GM12878 (cell line): ENCODE measurements at regions not wholly inside any gene's neighbourhood (a gene's known extent, or its start where the extent isn't known, plus 50 kb on each side); places are given as distances from the start of the nearest gene placed in this dataset.

Experiments
- CEBPZ ChIP-seq: fragments of 150-350 bp; IDR thresholded peaks from 2 replicates; pipeline ENCODE4 v1.6.1; 2016; ENCODE audit warnings: low read depth, low read length
- EGR1 ChIP-seq, 2 experiments: IDR thresholded peaks; 1 replicate in 1 of 2; 2 replicates in 1 of 2; pipeline ENCODE4 v1.6.1; 2011 to 2012; ENCODE audit warnings: low read depth in 2 of 2, low read length in 2 of 2, borderline replicate concordance in 1 of 2, mild to moderate bottlenecking in 1 of 2, moderate library complexity in 1 of 2
- FOXK2 ChIP-seq: fragments of 450-650 bp; IDR thresholded peaks from 2 replicates; pipeline ENCODE4 v1.6.1; 2017; ENCODE audit warnings: mild to moderate bottlenecking, moderate library complexity
- MTA3 ChIP-seq: IDR thresholded peaks from 2 replicates; pipeline ENCODE4 v1.6.1; 2012; ENCODE audit warnings: low read length, inconsistent platforms, borderline replicate concordance
- NFYA ChIP-seq: IDR thresholded peaks from 2 replicates; pipeline ENCODE4 v1.6.1; 2011; ENCODE audit warnings: low read depth, mild to moderate bottlenecking, low read length, improper control_type of control experiment, borderline replicate concordance
- PAX8 ChIP-seq: fragments of 450-650 bp; IDR thresholded peaks from 2 replicates; pipeline ENCODE4 v1.6.1; 2017; ENCODE audit warnings: mild to moderate bottlenecking, moderate library complexity
- RBBP5 ChIP-seq: fragments of 200-600 bp; sonication (generic); conservative IDR thresholded peaks from 2 replicates; pipeline ENCODE4 v1.6.1; 2016
- ZNF217 ChIP-seq: fragments of 450-650 bp; IDR thresholded peaks from 2 replicates; pipeline ENCODE4 v1.6.1; 2017; ENCODE audit warnings: antibody characterized with exemption, mild to moderate bottlenecking
- TF ChIP-seq, protein P1 (sequence below): fragments of 450-650 bp; IDR thresholded peaks from 2 replicates; pipeline ENCODE4 v1.6.1; 2018; ENCODE audit warnings: borderline replicate concordance, mild to moderate bottlenecking; ENCODE audit not compliant: partially characterized antibody
- TF ChIP-seq, protein P2 (sequence below): fragments of 450-650 bp; conservative IDR thresholded peaks from 2 replicates; pipeline ENCODE4 v1.6.1; 2017; ENCODE audit warnings: mild to moderate bottlenecking, moderate library complexity
- TF ChIP-seq, protein P3 (sequence below): fragments of 450-650 bp; IDR thresholded peaks from 2 replicates; pipeline ENCODE4 v1.6.1; 2018; ENCODE audit warnings: mild to moderate bottlenecking, low read depth, moderate library complexity; ENCODE audit not compliant: partially characterized antibody

DNA sequence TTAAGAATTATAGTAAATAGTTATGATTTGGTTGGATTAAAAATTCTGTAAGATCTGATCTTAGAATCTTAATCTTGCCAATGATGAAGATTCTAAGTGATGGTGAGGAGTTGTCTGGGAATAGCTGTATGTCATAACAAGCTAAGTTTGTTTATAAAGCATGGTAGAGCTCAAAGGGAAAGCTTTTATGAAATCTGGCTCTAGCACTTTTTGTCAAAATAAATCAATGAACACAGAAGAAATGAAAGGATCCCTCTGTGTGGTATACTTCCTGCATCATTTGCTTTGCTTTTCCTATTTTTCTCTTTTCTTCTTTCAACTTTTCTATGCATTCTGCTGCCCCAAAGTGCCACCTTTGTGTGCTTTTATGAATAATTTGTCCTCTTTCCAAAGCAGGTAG is 193.5 kb upstream of the FAT1 start (continued):
- TF ChIP-seq CEBPZ (no peak), PAX8 (no peak), FOXK2 (no peak), NFYA (no peak), EGR1 (IDR thresholded peaks at IDR 0.05; ENCODE audit: borderline replicate concordance in 1 of 2, low read depth in 2 of 2, low read length in 2 of 2) (no peak), ZNF217 (no peak), MTA3 (no peak), RBBP5 (no peak)
- TF ChIP-seq, protein P1, sequence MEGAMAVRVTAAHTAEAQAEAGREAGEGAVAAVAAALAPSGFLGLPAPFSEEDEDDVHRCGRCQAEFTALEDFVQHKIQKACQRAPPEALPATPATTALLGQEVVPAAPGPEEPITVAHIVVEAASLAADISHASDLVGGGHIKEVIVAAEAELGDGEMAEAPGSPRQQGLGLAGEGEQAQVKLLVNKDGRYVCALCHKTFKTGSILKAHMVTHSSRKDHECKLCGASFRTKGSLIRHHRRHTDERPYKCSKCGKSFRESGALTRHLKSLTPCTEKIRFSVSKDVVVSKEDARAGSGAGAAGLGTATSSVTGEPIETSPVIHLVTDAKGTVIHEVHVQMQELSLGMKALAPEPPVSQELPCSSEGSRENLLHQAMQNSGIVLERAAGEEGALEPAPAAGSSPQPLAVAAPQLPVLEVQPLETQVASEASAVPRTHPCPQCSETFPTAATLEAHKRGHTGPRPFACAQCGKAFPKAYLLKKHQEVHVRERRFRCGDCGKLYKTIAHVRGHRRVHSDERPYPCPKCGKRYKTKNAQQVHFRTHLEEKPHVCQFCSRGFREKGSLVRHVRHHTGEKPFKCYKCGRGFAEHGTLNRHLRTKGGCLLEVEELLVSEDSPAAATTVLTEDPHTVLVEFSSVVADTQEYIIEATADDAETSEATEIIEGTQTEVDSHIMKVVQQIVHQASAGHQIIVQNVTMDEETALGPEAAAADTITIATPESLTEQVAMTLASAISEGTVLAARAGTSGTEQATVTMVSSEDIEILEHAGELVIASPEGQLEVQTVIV: no peak
- TF ChIP-seq, protein P2, sequence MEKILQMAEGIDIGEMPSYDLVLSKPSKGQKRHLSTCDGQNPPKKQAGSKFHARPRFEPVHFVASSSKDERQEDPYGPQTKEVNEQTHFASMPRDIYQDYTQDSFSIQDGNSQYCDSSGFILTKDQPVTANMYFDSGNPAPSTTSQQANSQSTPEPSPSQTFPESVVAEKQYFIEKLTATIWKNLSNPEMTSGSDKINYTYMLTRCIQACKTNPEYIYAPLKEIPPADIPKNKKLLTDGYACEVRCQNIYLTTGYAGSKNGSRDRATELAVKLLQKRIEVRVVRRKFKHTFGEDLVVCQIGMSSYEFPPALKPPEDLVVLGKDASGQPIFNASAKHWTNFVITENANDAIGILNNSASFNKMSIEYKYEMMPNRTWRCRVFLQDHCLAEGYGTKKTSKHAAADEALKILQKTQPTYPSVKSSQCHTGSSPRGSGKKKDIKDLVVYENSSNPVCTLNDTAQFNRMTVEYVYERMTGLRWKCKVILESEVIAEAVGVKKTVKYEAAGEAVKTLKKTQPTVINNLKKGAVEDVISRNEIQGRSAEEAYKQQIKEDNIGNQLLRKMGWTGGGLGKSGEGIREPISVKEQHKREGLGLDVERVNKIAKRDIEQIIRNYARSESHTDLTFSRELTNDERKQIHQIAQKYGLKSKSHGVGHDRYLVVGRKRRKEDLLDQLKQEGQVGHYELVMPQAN: no peak
- TF ChIP-seq, protein P3, sequence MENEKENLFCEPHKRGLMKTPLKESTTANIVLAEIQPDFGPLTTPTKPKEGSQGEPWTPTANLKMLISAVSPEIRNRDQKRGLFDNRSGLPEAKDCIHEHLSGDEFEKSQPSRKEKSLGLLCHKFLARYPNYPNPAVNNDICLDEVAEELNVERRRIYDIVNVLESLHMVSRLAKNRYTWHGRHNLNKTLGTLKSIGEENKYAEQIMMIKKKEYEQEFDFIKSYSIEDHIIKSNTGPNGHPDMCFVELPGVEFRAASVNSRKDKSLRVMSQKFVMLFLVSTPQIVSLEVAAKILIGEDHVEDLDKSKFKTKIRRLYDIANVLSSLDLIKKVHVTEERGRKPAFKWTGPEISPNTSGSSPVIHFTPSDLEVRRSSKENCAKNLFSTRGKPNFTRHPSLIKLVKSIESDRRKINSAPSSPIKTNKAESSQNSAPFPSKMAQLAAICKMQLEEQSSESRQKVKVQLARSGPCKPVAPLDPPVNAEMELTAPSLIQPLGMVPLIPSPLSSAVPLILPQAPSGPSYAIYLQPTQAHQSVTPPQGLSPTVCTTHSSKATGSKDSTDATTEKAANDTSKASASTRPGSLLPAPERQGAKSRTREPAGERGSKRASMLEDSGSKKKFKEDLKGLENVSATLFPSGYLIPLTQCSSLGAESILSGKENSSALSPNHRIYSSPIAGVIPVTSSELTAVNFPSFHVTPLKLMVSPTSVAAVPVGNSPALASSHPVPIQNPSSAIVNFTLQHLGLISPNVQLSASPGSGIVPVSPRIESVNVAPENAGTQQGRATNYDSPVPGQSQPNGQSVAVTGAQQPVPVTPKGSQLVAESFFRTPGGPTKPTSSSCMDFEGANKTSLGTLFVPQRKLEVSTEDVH: no peak
